ENCODE measurements at regions not wholly inside any gene's neighbourhood (a gene's known extent, or its start where the extent isn't known, plus 50 kb on each side); places are given as distances from the start of the nearest gene placed in this dataset.
A peak's percentile ranks its signal among the peaks of the same experiment; 100 is the strongest.

DNA sequence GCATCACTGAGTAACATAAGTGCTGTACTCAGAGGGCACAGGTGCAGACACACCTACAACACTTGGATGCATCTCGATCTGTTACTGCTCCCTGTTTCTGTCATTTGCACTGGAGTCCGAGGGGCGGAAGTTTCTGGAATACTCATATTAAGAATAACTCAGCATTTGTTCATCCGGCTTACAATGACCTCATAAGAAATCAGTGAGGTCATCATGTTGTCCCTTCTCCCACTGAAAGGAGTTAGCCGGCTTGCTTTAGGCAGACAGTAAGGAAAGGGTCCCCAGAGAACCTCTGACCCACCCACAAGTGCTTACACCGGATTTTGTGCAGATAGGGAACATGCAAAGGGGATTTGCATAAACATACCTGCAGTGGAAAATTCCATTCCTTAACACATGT is 344.7 kb downstream of the HAPSTR1 start:
- no peak for TF ChIP-seq Cebpa-rat (IDR thresholded peaks at IDR 0.05)
- H3K9me3 ChIP-seq (replicated peaks in 1 of 11), result peaks cover 12 to 27% (median 17%) of the 10 kb centered on the region in 11 experiments
- H3K4me1 ChIP-seq, result peaks cover 5 to 16% (median 9%) of the 10 kb centered on the region in 10 experiments
- no peaks in the 10 kb centered on the region for H4K20me1 ChIP-seq
- no peak overlapping the region for H3K27ac ChIP-seq
- no peak overlapping the region for H3K4me2 ChIP-seq
- H3K9ac ChIP-seq, result no peak overlapping the region
- no peaks in the 10 kb centered on the region for H3K27me3 ChIP-seq
- no peaks in the 10 kb centered on the region for H3K36me3 ChIP-seq
- H3K4me3 ChIP-seq, result no peak overlapping the region

DNA sequence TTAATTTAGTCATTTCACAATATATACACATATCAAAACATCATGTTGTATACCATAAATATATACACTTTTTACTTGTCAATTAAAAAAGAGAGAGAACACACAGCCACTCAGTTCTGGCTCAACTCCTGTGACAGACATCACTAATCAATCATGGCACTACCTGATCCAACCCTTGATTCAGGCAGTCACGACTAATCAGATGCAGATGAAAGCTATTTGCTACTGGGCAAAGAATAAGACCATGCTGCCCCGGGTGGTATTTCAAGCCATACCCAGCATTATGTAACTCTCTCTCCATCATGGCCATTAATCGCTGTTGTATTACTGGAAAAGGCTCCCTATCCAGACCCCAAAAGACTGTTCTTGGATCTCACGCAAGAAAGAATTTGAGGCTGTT is 345.7 kb downstream of the HAPSTR1 start:
- Histone ChIP-seq H3K4me3 (no peak overlapping the region), H3K36me3 (no peaks in the 10 kb centered on the region), H3K9me3 (replicated peaks in 1 of 11) (peaks cover 12 to 27% (median 17%) of the 10 kb centered on the region in 11 experiments), H3K4me1 (peaks cover 12 to 23% (median 15%) of the 10 kb centered on the region in 10 experiments), H3K4me2 (no peak overlapping the region), H3K9ac (no peak overlapping the region), H4K20me1 (no peaks in the 10 kb centered on the region), H3K27me3 (no peaks in the 10 kb centered on the region), H3K27ac (no peak overlapping the region)
- no peak for TF ChIP-seq Cebpa-rat (IDR thresholded peaks at IDR 0.05)

DNA sequence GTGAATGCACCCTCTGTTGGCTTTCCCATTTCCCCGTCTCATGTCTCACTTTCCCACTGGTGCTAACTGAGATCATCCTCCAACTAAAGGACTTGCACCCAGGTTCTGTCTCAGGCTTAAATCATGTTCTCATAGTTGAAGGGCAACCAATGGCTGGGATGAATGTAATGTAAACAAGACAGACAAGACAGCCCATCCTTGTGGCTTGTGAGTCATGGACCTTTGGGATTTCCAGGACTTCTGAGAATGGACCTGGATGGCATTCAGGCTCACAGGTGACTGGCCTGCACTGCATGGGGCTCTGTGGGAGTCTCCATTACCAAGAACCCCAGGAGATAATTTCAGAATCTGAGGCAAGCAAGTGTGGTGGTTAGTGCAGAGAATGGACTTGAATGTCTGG is 347.5 kb downstream of the HAPSTR1 start:
- Histone ChIP-seq H3K36me3 (no peaks in the 10 kb centered on the region), H3K4me2 (no peak overlapping the region), H3K27ac (no peak overlapping the region), H3K4me1 (peaks cover 12 to 22% (median 15%) of the 10 kb centered on the region in 10 experiments), H3K9me3 (replicated peaks in 1 of 11) (peaks cover 12 to 27% (median 17%) of the 10 kb centered on the region in 11 experiments), H3K9ac (no peak overlapping the region), H3K27me3 (no peaks in the 10 kb centered on the region), H3K4me3 (no peak overlapping the region), H4K20me1 (no peaks in the 10 kb centered on the region)
- no peak for TF ChIP-seq Cebpa-rat (IDR thresholded peaks at IDR 0.05)

DNA sequence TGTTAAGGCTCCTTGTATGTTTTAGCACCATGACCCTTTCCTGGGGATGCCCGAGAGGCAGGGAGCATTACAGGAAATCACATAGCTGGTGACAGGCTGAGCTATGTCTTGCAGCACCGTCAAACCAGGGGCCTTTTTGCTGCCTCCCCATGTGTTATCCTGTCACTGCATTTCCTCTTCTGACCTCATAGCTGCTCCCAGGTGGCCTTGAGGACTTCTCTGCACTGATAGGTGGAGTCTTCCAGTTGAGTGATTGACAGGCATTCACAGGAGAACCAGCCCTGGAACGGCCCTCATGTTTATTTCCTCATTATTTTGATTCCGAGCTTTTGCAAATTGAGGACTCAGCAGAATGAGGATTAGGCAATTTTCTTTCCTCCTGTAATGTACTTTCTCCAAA is 349.6 kb downstream of the HAPSTR1 start:
- Histone ChIP-seq H3K27ac (no peak overlapping the region), H3K4me2 (peak overlapping the region; percentile 44 to 76 (median 64)), H3K9me3 (replicated peaks in 1 of 11) (peaks cover 9 to 20% (median 14%) of the 10 kb centered on the region in 11 experiments), H3K9ac (no peak overlapping the region), H3K4me1 (peaks cover 12 to 22% (median 15%) of the 10 kb centered on the region in 10 experiments), H3K36me3 (no peaks in the 10 kb centered on the region), H4K20me1 (no peaks in the 10 kb centered on the region), H3K27me3 (no peaks in the 10 kb centered on the region), H3K4me3 (no peak overlapping the region)
- TF ChIP-seq Cebpa-rat (IDR thresholded peaks at IDR 0.05), result 0 out of 22 replicates have a peak, but pooled peaks of 1 of the 11 experiments have one; percentile 11

DNA sequence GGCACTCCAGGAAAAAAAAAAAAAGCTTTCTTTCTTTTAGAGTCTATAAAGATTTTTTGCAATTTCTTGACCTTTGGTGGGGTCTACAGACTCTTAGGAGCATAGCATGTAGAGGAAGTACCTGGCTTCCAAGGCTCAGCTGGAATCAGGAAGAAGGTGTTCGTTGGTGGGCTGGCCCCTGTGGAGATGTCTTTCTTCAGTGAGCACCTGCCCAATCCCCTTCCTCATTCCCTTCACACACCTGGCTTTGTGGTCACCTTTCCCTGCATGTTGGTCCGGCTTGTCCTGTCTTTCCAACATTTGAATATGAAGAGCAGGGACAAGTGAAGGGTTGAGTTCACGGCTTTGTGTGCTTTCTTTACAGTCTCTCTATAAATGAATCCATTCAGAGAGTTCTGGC is 352.4 kb downstream of the HAPSTR1 start:
- Histone ChIP-seq H3K27ac (no peak overlapping the region), H3K9me3 (replicated peaks in 1 of 11) (peaks cover 0 to 1% (median 0%) of the 10 kb centered on the region in 11 experiments; a peak in 1 of 22 replicates), H3K4me1 (peaks cover 12 to 36% (median 26%) of the 10 kb centered on the region in 10 experiments), H4K20me1 (no peaks in the 10 kb centered on the region), H3K27me3 (no peaks in the 10 kb centered on the region), H3K4me3 (no peak overlapping the region), H3K9ac (no peak overlapping the region), H3K36me3 (no peaks in the 10 kb centered on the region), H3K4me2 (no peak overlapping the region)
- TF ChIP-seq Cebpa-rat (IDR thresholded peaks at IDR 0.05), result no peak

DNA sequence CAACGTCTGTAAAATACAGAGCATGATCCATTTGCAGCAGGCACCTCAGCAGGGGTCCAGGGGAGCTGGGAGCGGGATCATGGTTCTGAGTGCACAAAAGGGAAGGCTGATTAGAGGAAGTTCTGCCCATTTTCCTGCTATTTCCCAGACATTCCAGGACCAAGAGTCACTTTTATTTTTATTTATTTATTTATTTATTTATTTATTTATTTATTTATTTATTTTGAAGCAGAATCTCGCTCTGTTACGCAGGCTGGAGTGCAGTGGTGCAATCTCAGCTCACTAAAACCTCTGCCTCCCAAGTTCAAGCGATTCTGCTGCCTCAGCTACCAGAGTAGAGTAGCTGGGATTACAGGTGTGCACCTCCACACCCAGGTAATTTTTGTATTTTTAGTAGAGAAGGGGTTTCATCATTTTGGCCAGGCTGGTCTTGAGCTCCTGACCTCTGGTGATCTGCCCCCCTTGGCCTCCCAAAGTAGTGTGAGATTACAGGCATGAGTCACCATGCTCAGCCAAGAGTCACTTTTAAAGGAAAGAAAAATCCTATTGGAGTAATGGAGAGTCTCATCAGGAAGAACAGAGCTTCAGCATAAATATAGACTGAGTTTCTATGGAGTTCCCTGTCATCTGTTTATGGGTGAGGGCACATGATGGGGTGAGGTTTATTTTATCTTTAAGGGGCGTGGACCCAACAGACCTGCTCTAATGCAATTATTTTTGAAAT is 355.2 kb downstream of the HAPSTR1 start:
- H3K27ac ChIP-seq, result no peak overlapping the region
- H3K27me3 ChIP-seq, result no peaks in the 10 kb centered on the region
- no peak overlapping the region for H3K4me3 ChIP-seq
- H4K20me1 ChIP-seq, result no peaks in the 10 kb centered on the region
- peaks cover 9 to 17% (median 13%) of the 10 kb centered on the region in 11 experiments; a peak in 19 of 22 replicates for H3K9me3 ChIP-seq (replicated peaks in 1 of 11)
- peaks cover 2 to 21% (median 12%) of the 10 kb centered on the region in 10 experiments for H3K4me1 ChIP-seq
- no peaks in the 10 kb centered on the region for H3K36me3 ChIP-seq
- H3K9ac ChIP-seq, result no peak overlapping the region
- TF ChIP-seq Cebpa-rat (IDR thresholded peaks at IDR 0.05), result no peak
- peak overlapping the region in 8 of 11 experiments; percentile 1 to 56 (median 40); a peak in 12 of 22 replicates for H3K4me2 ChIP-seq

DNA sequence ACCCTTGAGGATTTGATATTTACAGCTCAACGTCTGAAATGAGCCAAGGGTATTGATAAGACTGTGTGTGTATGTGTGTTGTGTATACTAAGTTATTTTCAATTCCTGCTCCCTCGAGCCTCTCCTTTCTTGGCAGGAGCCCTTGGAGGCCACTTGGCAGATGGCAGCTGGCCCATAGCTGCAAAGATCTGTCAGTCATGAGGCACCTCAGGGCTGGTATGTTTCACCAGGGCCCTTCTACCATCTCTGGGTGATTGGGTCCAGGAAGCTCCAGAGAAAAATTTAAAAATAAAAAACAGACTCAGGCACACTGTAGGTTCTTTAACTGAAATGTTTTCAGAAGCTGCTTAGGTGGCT is 355.7 kb downstream of the HAPSTR1 start:
- no peak overlapping the region for H3K9ac ChIP-seq
- H3K4me1 ChIP-seq, result peaks cover 0 to 18% (median 11%) of the 10 kb centered on the region in 10 experiments; a peak in 13 of 20 replicates
- no peak overlapping the region for H3K27ac ChIP-seq
- H3K36me3 ChIP-seq, result no peaks in the 10 kb centered on the region
- H3K4me3 ChIP-seq, result no peak overlapping the region
- H3K27me3 ChIP-seq, result no peaks in the 10 kb centered on the region
- no peaks in the 10 kb centered on the region for H4K20me1 ChIP-seq
- TF ChIP-seq Cebpa-rat (IDR thresholded peaks at IDR 0.05), result no peak
- peaks cover 9 to 17% (median 13%) of the 10 kb centered on the region in 11 experiments; a peak in 19 of 22 replicates for H3K9me3 ChIP-seq (replicated peaks in 1 of 11)
- peak overlapping the region in 8 of 11 experiments; percentile 1 to 56 (median 40); a peak in 12 of 22 replicates for H3K4me2 ChIP-seq

DNA sequence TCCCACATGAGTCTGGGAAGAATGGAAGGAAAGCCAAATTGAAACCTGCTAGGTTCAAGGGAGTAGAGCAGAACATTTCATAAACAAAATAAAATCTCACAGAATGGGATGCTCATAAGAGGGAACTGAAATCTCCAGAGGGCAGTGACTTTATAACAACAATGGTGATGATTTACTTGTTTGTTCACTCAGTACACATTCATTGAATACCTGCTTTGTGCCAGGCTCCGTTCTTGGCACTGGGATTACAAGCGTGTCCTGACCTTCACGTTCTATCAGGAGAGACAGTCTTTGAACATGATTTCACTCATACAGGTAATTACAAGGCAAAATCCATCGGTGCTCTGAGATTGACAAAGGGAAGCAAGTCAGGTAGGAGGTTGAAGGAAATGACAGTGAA is 356.3 kb downstream of the HAPSTR1 start:
- H3K4me2 ChIP-seq, result peak overlapping the region in 5 of 11 experiments; percentile 35 to 56 (median 45); a peak in 7 of 22 replicates
- H4K20me1 ChIP-seq, result no peaks in the 10 kb centered on the region
- TF ChIP-seq Cebpa-rat (IDR thresholded peaks at IDR 0.05), result no peak
- H3K9ac ChIP-seq, result no peak overlapping the region
- peaks cover 0 to 18% (median 11%) of the 10 kb centered on the region in 10 experiments; a peak in 13 of 20 replicates for H3K4me1 ChIP-seq
- no peaks in the 10 kb centered on the region for H3K36me3 ChIP-seq
- no peak overlapping the region for H3K27ac ChIP-seq
- H3K4me3 ChIP-seq, result no peak overlapping the region
- H3K9me3 ChIP-seq (replicated peaks in 1 of 11), result peaks cover 9 to 17% (median 13%) of the 10 kb centered on the region in 11 experiments; a peak in 19 of 22 replicates
- H3K27me3 ChIP-seq, result no peaks in the 10 kb centered on the region

DNA sequence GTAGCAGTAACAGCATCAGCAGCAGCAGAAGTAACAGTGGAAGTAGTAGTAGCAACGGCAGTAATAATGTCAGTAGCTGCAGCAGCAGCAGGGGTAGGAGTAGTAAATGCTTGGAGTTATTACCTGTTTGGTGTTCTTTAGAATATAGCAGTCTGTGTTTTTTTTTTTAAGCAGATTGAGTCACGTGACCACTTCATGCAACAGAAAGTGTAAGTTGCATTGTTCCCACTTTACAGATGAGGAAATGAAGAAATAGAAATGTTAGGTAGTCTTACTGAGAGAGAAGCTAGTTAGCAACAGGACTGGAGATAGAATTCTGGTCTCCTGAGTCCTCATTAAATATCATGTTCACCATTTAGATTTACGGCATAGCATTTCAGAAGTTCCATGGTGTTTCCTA is 358.2 kb downstream of the HAPSTR1 start:
- Histone ChIP-seq H4K20me1 (no peaks in the 10 kb centered on the region), H3K27me3 (no peaks in the 10 kb centered on the region), H3K4me3 (no peak overlapping the region), H3K36me3 (no peaks in the 10 kb centered on the region), H3K4me1 (peaks cover 0 to 18% (median 11%) of the 10 kb centered on the region in 10 experiments; a peak in 13 of 20 replicates), H3K9ac (no peak overlapping the region), H3K9me3 (replicated peaks in 1 of 11) (peaks cover 9 to 18% (median 13%) of the 10 kb centered on the region in 11 experiments; a peak in 19 of 22 replicates), H3K27ac (no peak overlapping the region), H3K4me2 (no peak overlapping the region)
- no peak for TF ChIP-seq Cebpa-rat (IDR thresholded peaks at IDR 0.05)

All from BLaER1 treated with 17β-estradiol and CSF1 and Interleukin-3, amounts not matched to agents 10 nM and 100 nM (cell line).